ENCODE measurements at regions not wholly inside any gene's neighbourhood (a gene's known extent, or its start where the extent isn't known, plus 50 kb on each side); places are given as distances from the start of the nearest gene placed in this dataset.

GRCh38 chr3:64358853-64359252 is 133.6 kb upstream of the PRICKLE2 start:
- DNase-seq (ENCODE audit: low read depth in 4 of 4, low spot score in 3 of 4): no peak

DNA sequence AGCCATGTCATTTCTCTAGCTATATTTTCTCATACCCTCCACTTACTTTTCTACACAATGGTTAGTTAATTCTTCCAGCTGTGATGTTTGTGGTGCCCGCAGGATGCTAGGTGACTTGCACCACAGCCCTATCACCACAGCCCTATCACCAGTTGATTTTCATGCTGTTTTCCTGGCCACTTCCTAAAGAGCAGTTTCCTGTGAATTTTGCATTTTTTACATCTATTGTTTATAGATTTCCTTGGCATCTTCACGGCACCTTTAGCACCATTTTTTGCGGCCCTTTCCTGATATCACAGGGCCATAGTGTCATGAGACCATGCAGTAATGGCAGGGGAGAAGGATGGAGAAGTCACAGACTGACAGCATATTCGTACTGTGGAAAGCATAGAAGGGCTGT is 132.9 kb upstream of the PRICKLE2 start:
- DNase-seq (ENCODE audit: low read depth in 4 of 4, low spot score in 3 of 4): no peak

DNA sequence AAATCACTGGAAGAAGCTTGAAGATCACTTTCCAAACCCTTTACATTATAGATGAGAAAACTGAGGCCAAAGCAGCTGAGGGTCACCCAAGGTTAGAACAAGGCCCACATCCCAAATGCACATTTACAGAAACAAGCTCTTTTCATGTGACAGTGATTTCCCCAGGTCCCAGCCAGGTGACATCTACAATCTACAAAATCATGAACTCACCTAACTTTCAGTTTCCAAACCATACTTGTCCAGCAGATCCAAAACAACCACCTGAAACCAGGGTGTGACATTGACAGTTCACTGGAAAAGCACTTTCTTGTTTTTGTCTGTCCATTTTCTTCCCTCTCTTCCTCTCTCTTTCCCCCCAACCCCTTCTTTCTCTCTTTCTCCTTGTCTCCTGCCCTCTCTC is 132.2 kb upstream of the PRICKLE2 start:
- DNase-seq (ENCODE audit: low read depth in 4 of 4, low spot score in 3 of 4): no peak

DNA sequence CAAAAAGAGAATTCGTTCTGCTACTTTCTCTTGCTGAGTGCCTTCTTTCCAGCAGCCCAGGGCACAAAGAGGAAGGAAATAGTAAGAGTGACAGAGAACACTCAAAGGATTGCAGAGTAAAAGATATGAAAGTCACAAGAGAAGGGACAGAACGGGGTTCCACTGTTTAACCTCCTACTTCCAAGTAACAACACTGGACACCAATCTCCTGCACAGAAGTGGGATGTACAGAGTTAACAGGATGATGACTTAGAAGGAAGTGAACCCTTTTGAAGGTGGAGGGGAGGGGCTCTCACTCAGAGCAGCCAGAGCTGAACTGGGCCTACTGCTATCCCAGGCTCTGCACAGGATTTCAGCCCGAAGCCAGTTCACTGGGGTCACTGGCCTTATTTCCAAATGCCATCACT is 130.1 kb upstream of the PRICKLE2 start:
- DNase-seq (ENCODE audit: low read depth in 4 of 4, low spot score in 3 of 4): no peak

DNA sequence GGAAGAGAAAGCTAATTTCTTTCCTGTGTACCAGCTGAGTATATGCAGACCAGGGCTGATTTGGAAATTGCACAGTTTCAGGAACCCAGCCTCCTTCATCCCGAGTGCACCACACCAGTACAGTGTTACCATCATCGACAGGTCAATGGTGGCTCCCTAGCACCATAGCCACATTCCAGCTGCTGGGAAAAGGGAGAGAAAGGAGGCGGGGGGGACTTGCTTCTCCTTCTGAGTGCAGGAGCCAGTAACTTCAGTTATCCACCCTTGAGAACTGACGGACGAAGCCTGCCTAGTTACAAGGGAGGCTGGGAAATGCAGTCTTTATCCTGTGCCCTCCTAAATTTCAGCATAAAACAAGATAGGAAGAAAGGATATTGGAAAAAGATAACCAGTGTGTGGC is 129.7 kb upstream of the PRICKLE2 start:
- DNase-seq (ENCODE audit: low read depth in 4 of 4, low spot score in 3 of 4): no peak

- DNase-seq (ENCODE audit: low read depth in 4 of 4, low spot score in 3 of 4): no peak
Observed at GRCh38 chr3:64354221-64354620, 129.0 kb upstream of the PRICKLE2 start.

DNA sequence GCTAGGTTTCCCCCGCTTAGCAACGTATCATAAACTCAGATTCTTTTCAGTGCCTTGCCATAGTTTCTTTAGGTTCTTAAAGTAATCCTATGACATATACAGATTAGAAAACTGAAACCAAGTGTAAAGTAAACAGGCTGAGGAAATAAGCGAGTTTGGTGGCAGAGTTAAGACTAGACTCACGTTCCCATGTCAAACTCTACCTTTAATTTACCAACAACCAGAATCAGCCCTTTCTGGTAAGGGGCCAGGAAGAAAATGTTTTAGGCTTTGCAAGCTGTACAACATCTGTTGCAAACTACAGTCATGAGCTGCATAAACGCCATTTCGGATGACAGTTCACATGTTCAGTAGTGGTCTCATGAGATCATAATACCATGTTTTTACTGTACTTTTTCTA is 128.0 kb upstream of the PRICKLE2 start:
- DNase-seq (ENCODE audit: low read depth in 4 of 4, low spot score in 3 of 4): no peak

DNA sequence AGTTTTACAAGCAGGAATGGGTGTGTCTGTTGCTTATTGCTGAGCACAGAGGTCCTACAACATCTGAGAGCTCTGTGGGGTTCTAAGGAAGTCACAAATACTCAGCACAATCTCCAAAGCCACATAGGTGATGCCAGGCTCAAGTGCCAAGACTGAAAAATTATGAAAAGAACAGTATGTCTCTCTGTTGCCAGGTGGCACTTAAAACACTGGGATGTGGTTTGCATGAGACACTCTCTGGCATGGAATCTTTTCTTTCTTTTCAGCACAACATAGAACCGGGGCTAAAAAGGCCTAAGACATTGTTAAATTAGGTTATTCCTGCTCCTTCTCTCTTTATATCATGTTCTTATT is 127.3 kb upstream of the PRICKLE2 start:
- no peak for DNase-seq (ENCODE audit: low read depth in 4 of 4, low spot score in 3 of 4)

DNA sequence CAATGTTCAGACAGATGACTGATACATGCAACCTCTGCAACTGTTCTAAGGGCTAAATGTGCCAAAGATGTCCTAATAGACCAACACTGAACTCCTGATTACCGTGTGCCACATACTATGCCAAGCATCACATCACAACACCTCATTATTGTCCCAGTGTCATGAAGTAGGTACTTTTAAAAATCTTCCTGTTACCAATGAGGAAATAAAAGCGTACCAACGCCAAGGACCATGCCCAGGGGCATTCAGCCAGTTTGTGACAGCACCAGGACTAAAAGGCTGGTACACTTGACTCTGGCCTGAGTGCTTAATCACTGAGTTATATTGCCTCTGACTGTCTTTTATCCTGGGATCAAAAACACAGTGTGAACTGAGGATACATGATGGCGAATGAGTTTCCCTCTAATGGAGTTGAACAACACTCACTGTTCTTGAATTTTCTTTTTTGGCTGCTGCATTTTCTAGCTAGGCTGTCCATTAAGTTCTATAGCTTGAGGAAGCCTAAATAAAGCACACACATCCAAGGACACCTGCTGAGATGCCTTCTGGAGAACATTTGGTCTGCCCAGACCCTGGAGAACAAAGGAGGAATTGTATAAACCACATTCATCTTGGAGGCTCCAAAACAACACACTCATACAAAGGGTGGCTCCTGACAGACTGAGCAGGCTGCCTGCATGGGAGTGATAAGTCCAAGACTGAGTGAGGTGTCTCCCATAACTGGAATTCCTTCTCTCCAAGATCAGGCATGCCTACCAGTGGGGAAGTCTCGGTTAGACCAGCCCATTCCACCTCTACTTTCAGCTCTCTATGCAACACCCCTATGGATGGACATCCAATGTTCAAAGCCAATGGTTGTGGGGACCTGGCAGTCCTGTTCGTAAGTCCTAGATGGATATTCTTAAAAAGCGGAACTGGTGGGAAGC is 126.7 kb upstream of the PRICKLE2 start:
- no peak for DNase-seq (ENCODE audit: low read depth in 4 of 4, low spot score in 3 of 4)

- no peak for DNase-seq (ENCODE audit: low read depth in 4 of 4, low spot score in 3 of 4)
Observed at GRCh38 chr3:64349551-64349950, 124.3 kb upstream of the PRICKLE2 start.

DNA sequence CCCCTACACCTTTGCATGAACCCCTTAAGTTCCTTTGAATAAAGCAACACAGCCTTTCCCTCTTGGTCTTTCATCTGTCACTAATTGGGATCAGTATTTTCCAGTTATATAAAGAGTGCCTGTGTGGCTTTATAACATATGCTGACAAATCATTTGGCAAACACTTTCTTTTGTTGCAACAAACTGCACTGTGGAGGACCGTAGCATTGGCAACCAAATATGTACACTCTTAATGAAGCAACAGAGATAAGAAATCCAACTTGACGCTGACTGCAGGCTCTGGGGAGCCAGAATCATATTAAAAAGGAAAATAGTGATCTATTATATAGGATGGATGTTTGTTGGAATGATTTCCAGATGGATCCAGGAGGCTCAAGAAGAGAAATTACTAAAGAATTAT is 120.1 kb upstream of the PRICKLE2 start:
- no peak for DNase-seq (ENCODE audit: low read depth in 4 of 4, low spot score in 3 of 4)

DNA sequence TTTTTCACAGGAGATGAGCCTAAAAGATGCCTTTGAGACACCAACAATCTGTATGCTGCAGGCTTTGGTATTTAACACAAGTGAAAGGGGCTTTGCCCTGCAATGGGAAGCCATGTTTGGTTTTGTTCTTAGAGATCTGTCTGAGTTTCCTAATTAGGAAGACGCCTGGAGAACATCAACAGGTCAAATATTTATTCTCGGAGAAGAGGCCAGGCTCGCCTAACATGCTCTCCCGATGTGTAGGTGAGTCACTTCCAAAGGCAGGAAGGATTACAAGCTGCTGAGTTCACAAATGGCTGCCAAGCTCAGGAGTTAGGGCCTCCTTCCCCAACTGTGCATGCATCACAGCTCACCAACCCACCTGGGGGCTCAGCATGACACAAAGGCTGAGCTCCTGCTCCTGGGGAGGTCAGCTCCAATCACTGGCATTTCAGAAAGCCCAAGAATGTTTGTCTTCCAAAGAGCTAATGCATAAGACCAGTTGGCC is 119.5 kb upstream of the PRICKLE2 start:
- DNase-seq (ENCODE audit: low read depth in 4 of 4, low spot score in 3 of 4): no peak

GRCh38 chr3:64343689-64344430 is 118.6 kb upstream of the PRICKLE2 start:
- no peak for DNase-seq (ENCODE audit: low read depth in 4 of 4, low spot score in 3 of 4)

DNA sequence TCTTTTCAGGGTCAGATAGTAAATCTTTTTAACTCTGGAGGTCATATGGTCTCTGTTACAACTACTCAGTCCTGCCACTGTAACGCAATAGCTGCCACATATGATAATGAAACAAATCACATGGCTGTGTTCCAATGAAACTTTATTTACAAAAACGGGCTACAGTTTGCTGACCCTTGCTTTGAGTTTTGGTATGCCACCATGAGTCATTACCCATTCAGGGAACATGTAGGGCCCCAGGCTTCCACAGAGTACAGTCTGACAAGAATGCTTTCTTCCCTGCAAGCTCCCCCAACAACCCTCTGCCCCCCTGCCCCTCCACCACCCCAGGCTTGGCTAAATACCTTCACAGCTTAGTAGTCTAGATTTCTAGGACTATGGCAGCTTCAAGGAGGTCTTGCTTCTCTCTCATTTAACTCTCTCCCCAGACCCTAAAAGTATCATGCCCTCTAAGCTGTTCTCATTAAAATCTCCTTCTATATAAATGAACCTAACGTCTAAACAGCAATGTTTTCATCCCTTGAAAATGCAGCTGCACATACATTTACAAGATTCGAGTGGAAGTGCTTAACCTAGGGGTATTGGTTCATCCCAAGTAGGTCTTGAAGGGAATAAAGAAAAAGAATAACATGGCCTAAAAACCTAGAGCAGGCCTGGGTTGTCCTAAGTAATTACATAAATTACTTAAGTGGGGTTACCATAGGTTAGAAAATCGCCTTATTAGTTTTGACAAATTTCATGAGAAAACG is 117.8 kb upstream of the PRICKLE2 start:
- DNase-seq (ENCODE audit: low read depth in 4 of 4, low spot score in 3 of 4): no peak

DNA sequence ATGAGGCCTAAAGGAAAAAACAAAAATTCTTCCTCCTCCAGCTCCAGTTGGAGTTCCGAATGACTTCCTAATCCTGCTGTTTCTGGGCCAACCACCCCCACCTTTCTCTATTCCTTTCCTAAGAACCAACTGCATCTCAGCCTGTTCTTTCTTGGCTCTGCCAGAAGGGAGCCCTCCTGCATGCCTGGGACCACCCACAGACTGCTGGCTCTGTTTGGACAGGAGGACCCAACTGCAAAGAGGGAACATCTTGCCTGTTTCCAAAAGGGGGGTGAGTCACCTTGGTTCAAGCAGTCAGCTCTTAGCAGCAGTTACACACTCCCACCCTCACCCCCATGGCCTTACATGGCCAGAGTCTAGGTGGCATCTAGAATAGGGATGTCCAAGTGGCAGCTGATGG is 116.0 kb upstream of the PRICKLE2 start:
- no peak for DNase-seq (ENCODE audit: low read depth in 4 of 4, low spot score in 3 of 4)

DNA sequence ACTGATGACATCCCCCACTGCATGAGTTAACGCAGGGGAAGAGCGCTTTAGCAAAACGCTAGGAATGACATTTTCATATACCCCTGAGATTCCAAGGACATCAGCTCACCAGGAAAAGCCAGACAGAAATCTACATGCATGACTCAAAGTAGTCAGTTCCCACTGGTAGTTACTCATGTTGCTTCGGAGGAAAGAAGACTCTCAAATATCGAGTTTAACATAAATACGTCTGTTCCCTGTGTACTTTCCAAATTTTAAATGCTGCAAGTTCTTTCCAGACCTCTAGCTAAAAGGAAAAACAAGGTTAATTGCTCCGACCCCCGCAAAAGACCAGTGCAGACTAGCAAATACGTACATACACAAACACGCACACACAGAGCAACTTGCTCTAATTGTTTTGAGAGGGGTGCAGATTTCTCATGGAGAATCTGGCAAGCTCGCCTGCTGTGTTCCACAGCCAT is 115.4 kb upstream of the PRICKLE2 start:
- DNase-seq (ENCODE audit: low read depth in 4 of 4, low spot score in 3 of 4): no peak

GRCh38 chr3:64336488-64336887 is 111.2 kb upstream of the PRICKLE2 start:
- DNase-seq (ENCODE audit: low read depth in 4 of 4, low spot score in 3 of 4): no peak

GRCh38 chr3:64332459-64333350 is 107.4 kb upstream of the PRICKLE2 start:
- no peak for DNase-seq (ENCODE audit: low read depth in 4 of 4, low spot score in 3 of 4)

GRCh38 chr3:64331605-64332004 is 106.3 kb upstream of the PRICKLE2 start:
- no peak for DNase-seq (ENCODE audit: low read depth in 4 of 4, low spot score in 3 of 4)

- DNase-seq (ENCODE audit: low read depth in 4 of 4, low spot score in 3 of 4): no peak
Observed at GRCh38 chr3:64329037-64329436, 103.8 kb upstream of the PRICKLE2 start.
